HG03460 (cell line): ENCODE measurements at regions not wholly inside any gene's neighbourhood (a gene's known extent, or its start where the extent isn't known, plus 50 kb on each side); places are given as distances from the start of the nearest gene placed in this dataset.
A peak's percentile ranks its signal among the peaks of the same experiment; 100 is the strongest.
"Not testable (repeated sequence)": the region's sequence is repeated elsewhere in the genome, so short reads cannot be mapped to it uniquely, and the experiment has no call there.

Source experiments
- ATAC-seq: cut with Tn5 transposase; IDR thresholded peaks from one replicate; pipeline ENCODE4 v1.9.1; 2021; ENCODE audit not compliant: unreplicated experiment

- ATAC-seq, result no peak
Observed at GRCh38 chr5:102554082-102554481, 55.3 kb upstream of the SLCO6A1 start.

DNA sequence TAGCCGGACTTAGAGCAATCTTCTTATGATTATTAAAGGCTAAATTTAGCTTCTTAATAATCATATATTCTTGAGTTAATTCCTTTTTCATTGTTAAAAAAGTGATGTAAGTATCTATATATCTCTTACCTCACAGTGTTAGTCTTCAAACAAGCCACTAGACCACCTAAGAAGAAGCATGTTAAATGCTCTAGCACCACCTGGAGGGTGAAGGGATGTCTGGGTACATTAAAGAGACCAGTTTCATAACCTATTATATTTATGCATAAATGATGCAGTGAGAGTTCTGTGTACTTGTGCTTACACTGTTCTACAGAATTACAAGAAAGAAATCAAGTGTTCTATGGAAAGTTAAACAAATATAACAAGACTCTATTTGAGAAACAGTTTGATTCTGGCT lies 55.9 kb upstream of the SLCO6A1 start:
- no peak for ATAC-seq

- ATAC-seq, result peak; percentile 57
Observed at GRCh38 chr5:102561894-102562760, 63.3 kb upstream of the SLCO6A1 start.

DNA sequence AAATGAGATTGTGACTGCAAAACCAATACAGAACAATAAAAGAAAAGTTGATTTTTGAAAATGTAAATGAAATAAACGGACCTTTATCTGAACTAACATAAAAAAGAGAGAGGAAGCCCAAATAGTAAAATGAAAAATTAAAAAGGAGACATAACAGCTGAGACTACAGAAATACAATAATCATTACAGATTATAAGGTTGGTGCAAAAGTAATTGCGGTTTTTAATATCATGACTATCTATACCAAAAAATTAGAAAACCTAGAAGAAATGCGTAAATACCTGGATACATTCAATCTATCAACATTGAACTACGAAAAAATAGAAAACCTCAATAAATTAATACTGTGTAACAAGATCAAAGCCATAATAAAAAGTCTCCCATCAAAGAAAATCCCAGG lies 71.9 kb upstream of the SLCO6A1 start:
- ATAC-seq, result no peak

DNA sequence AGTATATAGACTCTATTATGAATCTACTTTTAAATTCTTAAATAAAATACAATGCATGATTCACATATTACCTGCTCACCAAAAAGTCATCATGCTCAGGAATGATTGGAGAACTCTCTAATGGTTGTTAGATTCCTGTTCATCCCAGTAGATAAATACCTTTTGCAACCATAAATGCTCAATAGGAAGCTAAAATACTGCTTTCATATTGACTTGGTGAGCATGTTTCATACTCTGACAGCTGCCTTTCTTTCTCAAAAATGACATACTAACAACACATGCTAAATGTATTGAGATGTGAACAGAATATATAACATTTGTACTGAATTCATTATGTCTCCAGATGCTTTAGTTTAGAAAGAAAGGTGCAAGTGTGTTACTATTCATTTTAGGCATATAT lies 79.6 kb upstream of the SLCO6A1 start:
- ATAC-seq, result no peak

GRCh38 chr5:102579379-102579778 lies 80.6 kb upstream of the SLCO6A1 start:
- no peak for ATAC-seq

- no peak for ATAC-seq
Observed at GRCh38 chr5:102581011-102581410, 82.2 kb upstream of the SLCO6A1 start.

GRCh38 chr5:102582696-102583095 lies 83.9 kb upstream of the SLCO6A1 start:
- no peak for ATAC-seq

DNA sequence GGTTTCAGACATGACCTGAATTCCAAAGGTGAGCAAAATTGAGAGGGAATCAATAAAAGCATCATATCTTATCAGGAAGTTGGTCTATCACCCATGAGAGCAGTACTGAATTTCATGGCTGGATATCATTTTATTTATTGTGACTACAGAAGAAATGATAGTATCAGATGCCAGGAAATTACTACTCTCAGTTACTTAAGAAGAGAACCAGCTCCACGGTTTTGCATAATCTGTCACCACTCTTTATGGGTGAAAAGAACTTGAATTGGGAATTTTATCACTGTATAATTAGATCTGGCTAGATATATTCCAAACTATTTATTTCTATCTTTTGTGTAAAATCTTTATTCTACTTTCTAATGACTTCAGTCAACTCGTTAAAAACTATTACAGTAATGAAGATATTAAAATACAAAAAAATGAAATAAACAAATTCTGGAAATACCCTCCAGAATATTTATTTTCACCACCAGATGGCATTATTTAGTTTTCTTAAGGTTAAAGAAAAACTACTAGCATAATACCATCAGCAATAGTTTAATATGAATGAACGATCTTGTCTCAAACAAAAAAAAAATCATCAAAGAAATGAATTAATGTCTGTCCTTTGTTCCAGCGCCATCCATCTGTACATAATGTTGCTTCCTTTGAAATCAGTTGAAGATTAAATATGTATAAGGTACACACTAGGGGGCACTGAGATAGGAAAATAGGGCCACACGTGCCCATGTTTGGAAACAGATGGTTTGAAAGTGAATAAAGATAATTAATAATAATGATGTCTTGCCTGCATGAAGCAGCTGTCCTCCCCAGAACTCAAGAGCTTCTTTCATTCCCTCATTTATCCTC lies 84.7 kb upstream of the SLCO6A1 start:
- no peak for ATAC-seq

DNA sequence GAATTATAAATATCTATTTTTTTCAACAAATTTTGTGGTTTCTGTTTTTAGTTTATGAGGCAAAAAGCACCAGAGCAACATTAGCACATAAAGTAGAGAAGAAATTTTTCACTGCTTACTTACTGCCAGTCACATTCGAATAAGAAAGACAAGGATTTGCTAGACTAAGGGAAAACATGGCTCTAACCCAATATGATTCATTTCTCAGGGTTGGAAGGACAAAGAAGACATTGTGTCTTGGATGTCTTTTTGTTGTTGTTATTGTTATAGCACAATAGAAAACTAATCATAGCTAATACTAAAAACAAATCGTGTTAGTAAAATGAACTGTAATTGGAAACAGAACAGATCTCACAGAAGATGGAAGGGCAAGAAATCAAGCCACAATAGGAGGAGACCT lies 90.9 kb upstream of the SLCO6A1 start:
- ATAC-seq, result no peak

- no peak for ATAC-seq
Observed at GRCh38 chr5:102590467-102590866, 91.7 kb upstream of the SLCO6A1 start.

- ATAC-seq, result peak; percentile 80
Observed at GRCh38 chr5:102591650-102592049, 92.8 kb upstream of the SLCO6A1 start.

DNA sequence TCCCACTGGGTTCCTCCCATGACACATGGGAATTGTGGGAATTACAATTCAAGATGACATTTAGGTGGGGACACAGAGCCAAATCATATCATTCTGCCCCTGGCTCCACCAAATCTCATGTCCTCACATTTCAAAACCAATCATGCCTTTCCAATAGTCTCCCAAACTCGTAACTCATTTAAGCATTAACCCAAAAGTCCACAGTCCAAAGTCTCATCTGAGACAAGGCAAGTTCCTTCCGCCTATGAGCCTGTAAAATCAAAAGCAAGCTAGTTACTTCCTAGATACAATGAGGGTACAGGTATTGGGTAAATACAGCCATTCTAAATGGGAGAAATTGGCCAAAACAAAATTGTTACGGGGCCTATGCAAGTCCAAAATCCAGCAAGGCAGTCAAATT lies 93.8 kb upstream of the SLCO6A1 start:
- not testable (repeated sequence) for ATAC-seq

- no peak for ATAC-seq
Observed at GRCh38 chr5:102594192-102594591, 95.4 kb upstream of the SLCO6A1 start.

DNA sequence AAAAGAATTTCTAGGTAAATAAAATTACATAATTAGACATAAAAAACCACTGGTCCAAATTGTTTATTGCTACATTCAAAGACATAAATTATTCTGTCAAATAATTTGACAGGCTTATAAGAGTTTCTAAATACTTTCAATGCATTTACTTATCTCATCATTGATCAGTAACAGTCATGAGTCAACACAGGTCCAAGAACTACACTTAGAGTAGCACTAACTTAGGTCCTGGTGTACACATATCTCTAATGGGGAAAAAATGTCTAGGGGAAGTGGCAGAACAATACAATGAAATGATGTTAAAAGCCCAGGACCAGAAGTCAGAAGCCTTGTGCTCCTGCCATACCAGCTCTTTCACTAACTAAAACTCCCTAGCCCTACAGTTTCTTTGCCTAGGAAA lies 96.5 kb upstream of the SLCO6A1 start:
- no peak for ATAC-seq

GRCh38 chr5:102596113-102596512 lies 97.3 kb upstream of the SLCO6A1 start:
- peak; percentile 68 for ATAC-seq

GRCh38 chr5:102596951-102597350 lies 98.2 kb upstream of the SLCO6A1 start:
- no peak for ATAC-seq

- ATAC-seq, result no peak
Observed at GRCh38 chr5:102599289-102599688, 100.5 kb upstream of the SLCO6A1 start.

- no peak for ATAC-seq
Observed at GRCh38 chr5:102600964-102601363, 102.2 kb upstream of the SLCO6A1 start.

DNA sequence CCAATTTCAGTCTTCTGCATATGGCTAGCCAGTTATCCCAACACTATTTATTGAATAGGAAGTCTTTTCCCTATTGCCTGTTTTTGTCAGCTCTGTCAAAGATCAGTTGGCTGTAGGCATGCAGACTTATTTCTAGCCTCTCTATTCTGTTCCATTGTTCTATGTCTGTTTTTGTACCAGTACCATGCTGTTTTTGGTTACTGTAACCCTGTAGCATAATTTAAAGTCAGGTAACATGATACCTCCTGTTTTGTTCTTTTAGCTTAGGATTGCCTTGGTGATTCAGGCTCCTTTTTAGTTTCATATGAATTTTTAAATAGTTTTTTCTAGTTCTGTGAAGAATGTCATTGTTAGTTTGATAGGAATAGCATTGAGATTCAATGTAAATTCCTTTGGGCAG lies 104.9 kb upstream of the SLCO6A1 start:
- ATAC-seq, result no peak

- no peak for ATAC-seq
Observed at GRCh38 chr5:102608414-102608813, 109.6 kb upstream of the SLCO6A1 start.

DNA sequence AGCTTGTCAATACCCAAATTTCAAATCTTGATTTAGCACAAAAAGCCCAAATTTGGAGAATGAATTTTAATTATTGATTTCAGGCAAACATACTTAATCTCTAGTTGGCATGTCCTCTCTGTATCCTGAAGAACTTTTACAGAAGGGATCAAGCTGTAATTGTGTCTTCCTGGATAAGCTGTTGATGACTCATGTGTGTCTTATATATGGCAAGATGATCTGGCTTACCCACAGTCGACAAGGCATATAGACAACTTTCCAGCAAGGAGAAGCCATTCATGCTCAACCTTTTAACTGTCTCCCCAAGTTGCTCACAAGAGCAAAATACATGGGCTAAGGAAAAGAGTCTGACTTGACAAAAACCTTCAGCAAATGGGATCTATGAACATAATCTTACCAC lies 112.5 kb upstream of the SLCO6A1 start:
- ATAC-seq, result no peak
